ENCODE measurements at regions not wholly inside any gene's neighbourhood (a gene's known extent, or its start where the extent isn't known, plus 50 kb on each side); places are given as distances from the start of the nearest gene placed in this dataset.

DNA sequence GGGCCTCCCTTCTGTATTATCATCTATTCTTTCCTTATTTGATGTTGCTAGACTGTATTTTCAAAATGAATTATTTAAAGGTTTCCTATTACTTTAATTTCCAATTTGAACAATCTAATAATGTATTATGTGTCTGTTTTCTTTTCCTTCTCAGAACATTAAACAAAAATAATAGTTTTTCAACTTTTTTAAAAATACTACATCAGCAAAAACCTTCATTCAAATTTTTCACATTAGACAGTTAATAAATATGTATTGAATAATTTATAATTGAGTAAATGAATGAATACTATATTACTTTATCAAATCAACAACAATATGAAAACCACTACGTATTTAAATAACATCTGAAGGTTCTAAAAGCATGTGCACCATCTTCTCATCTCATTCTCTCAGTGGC lies 644.1 kb upstream of the SEMA3D start:
- no peak for ATAC-seq (ENCODE audit: poor library complexity)
- Mint-ChIP-seq H3K4me3 (no peak overlapping the region), H3K27ac (no peak overlapping the region), H3K9me3 (no peaks in the 10 kb centered on the region), H3K4me1 (ENCODE audit: low read depth) (no peaks in the 10 kb centered on the region), H3K27me3 (no peaks in the 10 kb centered on the region), H3K36me3 (ENCODE audit: low read depth) (no peaks in the 10 kb centered on the region)
- ChIA-PET CTCF (no interaction called here), POLR2A (no interaction called here)
- intact Hi-C loops (cut with DNase I, micrococcal nuclease) = no loop called here
- H3K27me3 ChIP-seq (ENCODE audit: control insufficient read depth in 1 of 2, insufficient read depth in 2 of 2, low read length in 2 of 2) = no peaks in the 10 kb centered on the region
- peaks cover 0 to 4% of the 10 kb centered on the region in 2 experiments for H3K9me3 ChIP-seq (ENCODE audit: control insufficient read depth in 1 of 2, insufficient read depth in 1 of 2, low read length in 2 of 2)
- no peak for DNase-seq
- H3K4me1 ChIP-seq (ENCODE audit: insufficient read depth, low read length) = no peaks in the 10 kb centered on the region
- no peak overlapping the region for H3K27ac ChIP-seq (ENCODE audit: low read depth in 1 of 2, low read length in 2 of 2)
- H3K4me3 ChIP-seq (ENCODE audit: low read length) = no peak overlapping the region
- no peaks in the 10 kb centered on the region for H3K36me3 ChIP-seq (ENCODE audit: insufficient read depth, low read length)
- TF ChIP-seq, protein P1, sequence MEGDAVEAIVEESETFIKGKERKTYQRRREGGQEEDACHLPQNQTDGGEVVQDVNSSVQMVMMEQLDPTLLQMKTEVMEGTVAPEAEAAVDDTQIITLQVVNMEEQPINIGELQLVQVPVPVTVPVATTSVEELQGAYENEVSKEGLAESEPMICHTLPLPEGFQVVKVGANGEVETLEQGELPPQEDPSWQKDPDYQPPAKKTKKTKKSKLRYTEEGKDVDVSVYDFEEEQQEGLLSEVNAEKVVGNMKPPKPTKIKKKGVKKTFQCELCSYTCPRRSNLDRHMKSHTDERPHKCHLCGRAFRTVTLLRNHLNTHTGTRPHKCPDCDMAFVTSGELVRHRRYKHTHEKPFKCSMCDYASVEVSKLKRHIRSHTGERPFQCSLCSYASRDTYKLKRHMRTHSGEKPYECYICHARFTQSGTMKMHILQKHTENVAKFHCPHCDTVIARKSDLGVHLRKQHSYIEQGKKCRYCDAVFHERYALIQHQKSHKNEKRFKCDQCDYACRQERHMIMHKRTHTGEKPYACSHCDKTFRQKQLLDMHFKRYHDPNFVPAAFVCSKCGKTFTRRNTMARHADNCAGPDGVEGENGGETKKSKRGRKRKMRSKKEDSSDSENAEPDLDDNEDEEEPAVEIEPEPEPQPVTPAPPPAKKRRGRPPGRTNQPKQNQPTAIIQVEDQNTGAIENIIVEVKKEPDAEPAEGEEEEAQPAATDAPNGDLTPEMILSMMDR (IDR thresholded peaks at IDR 0.05) = no peak

DNA sequence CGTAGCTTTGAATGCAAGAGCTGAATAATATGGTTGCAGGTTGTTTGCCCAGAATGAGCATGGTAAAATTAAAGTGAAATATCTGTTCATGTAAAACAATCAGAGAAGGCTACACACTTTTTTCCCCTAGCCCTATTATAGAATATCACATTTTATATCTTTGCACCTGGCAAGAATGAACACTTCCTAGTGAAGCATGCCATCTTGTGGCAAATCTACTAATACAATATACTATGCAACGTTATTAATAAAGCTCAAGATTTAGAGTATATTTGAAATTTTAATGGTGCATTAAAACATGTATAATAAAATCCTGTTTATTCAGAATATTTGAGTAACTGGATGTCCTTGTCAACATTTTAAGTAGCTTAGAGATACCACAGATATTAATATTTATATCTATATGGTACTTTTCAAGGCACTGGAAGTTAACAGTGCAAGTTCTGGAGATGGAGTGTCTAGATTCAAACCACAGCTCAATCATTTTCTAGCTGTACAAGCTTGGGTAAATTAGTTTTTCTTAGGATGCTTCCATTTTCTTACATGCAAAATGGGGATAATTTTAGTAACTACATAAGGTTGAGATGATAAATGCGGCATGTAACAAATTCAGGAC lies 643.1 kb upstream of the SEMA3D start:
- intact Hi-C loops (cut with DNase I, micrococcal nuclease) = no loop called here
- H3K27me3 ChIP-seq (ENCODE audit: control insufficient read depth in 1 of 2, insufficient read depth in 2 of 2, low read length in 2 of 2) = no peaks in the 10 kb centered on the region
- no peak overlapping the region for H3K27ac Mint-ChIP-seq
- H3K9me3 Mint-ChIP-seq = no peaks in the 10 kb centered on the region
- no peaks in the 10 kb centered on the region for H3K4me1 Mint-ChIP-seq (ENCODE audit: low read depth)
- TF ChIP-seq, protein P1 (IDR thresholded peaks at IDR 0.05) = no peak
- H3K27me3 Mint-ChIP-seq = no peaks in the 10 kb centered on the region
- H3K9me3 ChIP-seq (ENCODE audit: control insufficient read depth in 1 of 2, insufficient read depth in 1 of 2, low read length in 2 of 2) = peaks cover 0 to 4% of the 10 kb centered on the region in 2 experiments
- no peaks in the 10 kb centered on the region for H3K36me3 ChIP-seq (ENCODE audit: insufficient read depth, low read length)
- ATAC-seq (ENCODE audit: poor library complexity) (no peak), DNase-seq (no peak)
- H3K36me3 Mint-ChIP-seq (ENCODE audit: low read depth) = no peaks in the 10 kb centered on the region
- H3K4me3 Mint-ChIP-seq = no peak overlapping the region
- no peak overlapping the region for H3K27ac ChIP-seq (ENCODE audit: low read depth in 1 of 2, low read length in 2 of 2)
- POLR2A ChIA-PET = no interaction called here
- no peaks in the 10 kb centered on the region for H3K4me1 ChIP-seq (ENCODE audit: insufficient read depth, low read length)
- CTCF ChIA-PET = no interaction called here
- H3K4me3 ChIP-seq (ENCODE audit: low read length) = no peak overlapping the region

DNA sequence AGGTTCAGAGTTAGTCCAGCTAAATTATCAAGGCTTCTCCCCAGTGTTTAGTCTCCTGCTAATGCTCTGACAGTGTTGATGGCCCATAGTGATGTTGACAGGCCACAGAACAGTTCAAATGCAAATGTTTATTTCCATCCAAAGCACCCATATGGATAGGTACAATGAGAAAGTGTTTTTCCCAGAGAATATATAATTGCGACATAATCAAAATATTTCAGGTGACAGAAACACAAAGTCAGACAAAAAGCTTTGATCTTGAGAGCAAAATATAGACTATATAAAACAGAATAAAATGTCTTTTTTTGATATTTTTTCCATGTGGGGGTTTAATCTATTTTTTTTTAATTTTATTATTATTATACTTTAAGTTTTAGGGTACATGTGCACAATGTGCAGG lies 642.3 kb upstream of the SEMA3D start:
- no peak for ATAC-seq (ENCODE audit: poor library complexity)
- POLR2A ChIA-PET = no interaction called here

More for the DNA sequence above, 642.3 kb upstream of the SEMA3D start:
- Histone ChIP-seq H3K27ac (ENCODE audit: low read depth in 1 of 2, low read length in 2 of 2) (no peak overlapping the region), H3K4me3 (ENCODE audit: low read length) (no peak overlapping the region), H3K27me3 (ENCODE audit: control insufficient read depth in 1 of 2, insufficient read depth in 2 of 2, low read length in 2 of 2) (no peaks in the 10 kb centered on the region), H3K36me3 (ENCODE audit: insufficient read depth, low read length) (no peaks in the 10 kb centered on the region), H3K9me3 (ENCODE audit: control insufficient read depth in 1 of 2, insufficient read depth in 1 of 2, low read length in 2 of 2) (peaks cover 0 to 4% of the 10 kb centered on the region in 2 experiments), H3K4me1 (ENCODE audit: insufficient read depth, low read length) (no peaks in the 10 kb centered on the region)
- no peaks in the 10 kb centered on the region for H3K4me1 Mint-ChIP-seq (ENCODE audit: low read depth)
- CTCF ChIA-PET = no interaction called here
- H3K9me3 Mint-ChIP-seq = no peaks in the 10 kb centered on the region
- H3K27me3 Mint-ChIP-seq = no peaks in the 10 kb centered on the region
- no peak overlapping the region for H3K27ac Mint-ChIP-seq
- H3K4me3 Mint-ChIP-seq = no peak overlapping the region
- TF ChIP-seq, protein P1 (IDR thresholded peaks at IDR 0.05) = no peak
- H3K36me3 Mint-ChIP-seq (ENCODE audit: low read depth) = no peaks in the 10 kb centered on the region
- DNase-seq = no peak
- intact Hi-C loops (cut with DNase I, micrococcal nuclease) = no loop called here

Measured in CD4-positive, alpha-beta T cell (primary cell).